HG03342 (cell line): ENCODE measurements at regions not wholly inside any gene's neighbourhood (a gene's known extent, or its start where the extent isn't known, plus 50 kb on each side); places are given as distances from the start of the nearest gene placed in this dataset.
"Not testable (repeated sequence)": the region's sequence is repeated elsewhere in the genome, so short reads cannot be mapped to it uniquely, and the experiment has no call there.

Source experiments
- ATAC-seq: cut with Tn5 transposase; IDR thresholded peaks from one replicate; pipeline ENCODE4 v1.9.1; 2021; ENCODE audit warnings: mild to moderate bottlenecking, moderate library complexity; ENCODE audit not compliant: unreplicated experiment

- no peak for ATAC-seq
Measured at GRCh38 chr16:26957283-26957859, 109.4 kb upstream of the C16orf82 start.

GRCh38 chr16:26959416-26960009 is 107.2 kb upstream of the C16orf82 start:
- ATAC-seq: no peak

- ATAC-seq: no peak
Measured at GRCh38 chr16:26961459-26961858, 105.3 kb upstream of the C16orf82 start.

- ATAC-seq: no peak
Measured at GRCh38 chr16:26963109-26963508, 103.6 kb upstream of the C16orf82 start.

GRCh38 chr16:26969589-26970231 is 97.0 kb upstream of the C16orf82 start:
- ATAC-seq: no peak

- ATAC-seq: no peak
Measured at GRCh38 chr16:26970292-26970691, 96.4 kb upstream of the C16orf82 start.

- ATAC-seq: no peak
Measured at GRCh38 chr16:26976873-26977272, 89.9 kb upstream of the C16orf82 start.

GRCh38 chr16:26981266-26981938 is 85.3 kb upstream of the C16orf82 start:
- ATAC-seq: no peak

- no peak for ATAC-seq
Measured at GRCh38 chr16:26982422-26982821, 84.3 kb upstream of the C16orf82 start.

- no peak for ATAC-seq
Measured at GRCh38 chr16:26983426-26983825, 83.3 kb upstream of the C16orf82 start.

GRCh38 chr16:26985100-26986065 is 81.3 kb upstream of the C16orf82 start:
- ATAC-seq: no peak

- ATAC-seq: no peak
Measured at GRCh38 chr16:26987597-26988010, 79.1 kb upstream of the C16orf82 start.

- no peak for ATAC-seq
Measured at GRCh38 chr16:26988186-26988585, 78.5 kb upstream of the C16orf82 start.

- not testable (repeated sequence) for ATAC-seq
Measured at GRCh38 chr16:26990384-26991120, 76.2 kb upstream of the C16orf82 start.

- ATAC-seq: no peak
Measured at GRCh38 chr16:26992666-26993349, 73.9 kb upstream of the C16orf82 start.

GRCh38 chr16:26993511-26993910 is 73.2 kb upstream of the C16orf82 start:
- no peak for ATAC-seq

- no peak for ATAC-seq
Measured at GRCh38 chr16:26993963-26994362, 72.8 kb upstream of the C16orf82 start.

GRCh38 chr16:26995522-26995921 is 71.2 kb upstream of the C16orf82 start:
- ATAC-seq: no peak

GRCh38 chr16:27005386-27005785 is 61.3 kb upstream of the C16orf82 start:
- no peak for ATAC-seq
